ENCODE measurements at regions not wholly inside any gene's neighbourhood (a gene's known extent, or its start where the extent isn't known, plus 50 kb on each side); places are given as distances from the start of the nearest gene placed in this dataset.

- H3K27ac ChIP-seq (ENCODE audit: extremely low read depth, low read depth, low read length), result no peak overlapping the region
- no peaks in the 10 kb centered on the region for H3K9me3 ChIP-seq (ENCODE audit: control insufficient read depth, insufficient read depth, low read depth, low read length)
- H3K4me3 ChIP-seq (ENCODE audit: low read depth, low read length), result no peak overlapping the region
- ChIA-PET POLR2A (no interaction called here), CTCF (no interaction called here)
- no peaks in the 10 kb centered on the region for H3K36me3 ChIP-seq (ENCODE audit: control insufficient read depth in 2 of 2, insufficient read depth in 1 of 2, low read length in 2 of 2)
- TF ChIP-seq ZNF133 (tag by site-specific recombination; IDR thresholded peaks at IDR 0.05), result no peak
- TF ChIP-seq ZNF394 (tag by site-specific recombination; IDR thresholded peaks at IDR 0.05; ENCODE audit: borderline replicate concordance), result no peak
- TF ChIP-seq ZNF121 (tag by site-specific recombination; IDR thresholded peaks at IDR 0.05), result no peak
- no peak for TF ChIP-seq ZNF114 (tag by site-specific recombination; IDR thresholded peaks at IDR 0.05)
- H3K4me1 ChIP-seq (ENCODE audit: control insufficient read depth, insufficient read depth, low read length), result no peaks in the 10 kb centered on the region
These were observed 182.0 kb upstream of the TWIST2 start for GRCh38 chr2:238665919-238666318.

GRCh38 chr2:238666543-238666942, 181.3 kb upstream of the TWIST2 start:
- H3K4me3 ChIP-seq (ENCODE audit: low read depth, low read length), result no peak overlapping the region
- H3K4me1 ChIP-seq (ENCODE audit: control insufficient read depth, insufficient read depth, low read length), result no peaks in the 10 kb centered on the region
- H3K27ac ChIP-seq (ENCODE audit: extremely low read depth, low read depth, low read length), result no peak overlapping the region
- no peak for TF ChIP-seq ZNF473 (tag by site-specific recombination; IDR thresholded peaks at IDR 0.05)
- TF ChIP-seq ZNF518A (tag by site-specific recombination; conservative IDR thresholded peaks at IDR 0.05; ENCODE audit: low read depth), result no peak
- no peak for TF ChIP-seq ZNF645 (tag by site-specific recombination; IDR thresholded peaks at IDR 0.05)
- TF ChIP-seq ZNF398 (tag by site-specific recombination; IDR thresholded peaks at IDR 0.05), result no peak
- TF ChIP-seq ZBTB11 (tag by site-specific recombination; conservative IDR thresholded peaks at IDR 0.05; ENCODE audit: low read depth), result no peak
- no peak for TF ChIP-seq PRDM2 (tag by site-specific recombination; IDR thresholded peaks at IDR 0.05; ENCODE audit: borderline replicate concordance)
- TF ChIP-seq ZNF148 (tag by site-specific recombination; IDR thresholded peaks at IDR 0.05; ENCODE audit: borderline replicate concordance), result no peak
- TF ChIP-seq ZEB2 (tag by site-specific recombination; IDR thresholded peaks at IDR 0.05), result no peak
- no peak for TF ChIP-seq FEZF1 (tag by site-specific recombination; IDR thresholded peaks at IDR 0.05)
- no peaks in the 10 kb centered on the region for H3K9me3 ChIP-seq (ENCODE audit: control insufficient read depth, insufficient read depth, low read depth, low read length)
- H3K36me3 ChIP-seq (ENCODE audit: control insufficient read depth in 2 of 2, insufficient read depth in 1 of 2, low read length in 2 of 2), result no peaks in the 10 kb centered on the region
- CTCF ChIA-PET, result no interaction called here
- POLR2A ChIA-PET, result no interaction called here
